NCI-H187 treated with DMSO at 0.1 percent for 48 hours (cell line): ENCODE measurements at regions not wholly inside any gene's neighbourhood (a gene's known extent, or its start where the extent isn't known, plus 50 kb on each side); places are given as distances from the start of the nearest gene placed in this dataset.
"Not testable (repeated sequence)": the region's sequence is repeated elsewhere in the genome, so short reads cannot be mapped to it uniquely, and the experiment has no call there.

ENCODE experiments used
- DNase-seq: peaks from one replicate; lab custom pipeline; 2025; lab: John Stamatoyannopoulos, UW

- DNase-seq = no peak
These were observed 1242.3 kb upstream of the WWC1 start for GRCh38 chr5:167049043-167049663.

- DNase-seq = no peak
These were observed 1241.5 kb upstream of the WWC1 start for GRCh38 chr5:167049771-167050567.

- no peak for DNase-seq
These were observed 1240.7 kb upstream of the WWC1 start for GRCh38 chr5:167050568-167051401.

- no peak for DNase-seq
These were observed 1240.1 kb upstream of the WWC1 start for GRCh38 chr5:167051402-167051768.

DNA sequence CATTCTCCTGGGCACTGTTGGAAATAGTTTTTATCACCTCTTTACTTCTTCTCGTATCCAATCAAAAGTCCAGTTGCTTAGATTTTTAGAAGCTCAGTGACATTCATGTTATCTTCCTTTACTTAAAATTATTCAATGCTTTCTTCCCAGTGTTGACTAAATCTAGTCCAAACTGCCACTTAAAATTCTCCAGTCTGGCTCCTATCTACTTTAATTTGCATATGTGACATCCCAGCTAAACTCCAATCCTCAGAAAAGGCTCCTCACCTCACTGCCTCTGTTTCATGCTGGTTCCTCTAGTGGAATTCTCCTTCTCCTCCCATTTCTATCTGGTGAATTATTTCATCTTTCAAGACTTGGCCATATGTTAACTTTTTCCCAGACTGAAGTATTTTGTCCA is 1238.7 kb upstream of the WWC1 start:
- no peak for DNase-seq

- no peak for DNase-seq
These were observed 1233.8 kb upstream of the WWC1 start for GRCh38 chr5:167057665-167058064.

GRCh38 chr5:167061695-167062094 is 1229.8 kb upstream of the WWC1 start:
- no peak for DNase-seq

GRCh38 chr5:167063116-167063515 is 1228.3 kb upstream of the WWC1 start:
- DNase-seq = no peak

DNA sequence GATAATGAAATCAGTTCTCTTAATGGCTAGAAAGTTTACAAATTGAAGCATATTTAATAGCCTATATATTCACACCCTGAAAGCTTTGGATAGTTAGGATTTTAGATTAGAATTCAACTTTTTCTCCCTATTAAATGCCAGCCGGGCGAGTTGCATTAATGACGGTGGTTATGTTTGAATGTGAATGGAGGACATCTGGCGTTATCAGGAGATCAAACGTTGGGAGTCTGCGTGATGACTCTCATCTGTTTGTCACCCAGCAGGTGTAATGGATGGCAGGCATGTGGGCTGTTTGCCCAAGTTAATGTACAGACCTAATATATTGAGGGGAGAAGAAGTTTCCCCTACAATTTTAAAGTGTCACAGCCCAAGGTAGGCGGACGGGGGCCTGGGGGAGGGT is 1227.7 kb upstream of the WWC1 start:
- DNase-seq = no peak

- no peak for DNase-seq
These were observed 1227.2 kb upstream of the WWC1 start for GRCh38 chr5:167064198-167064776.

- DNase-seq = no peak
These were observed 1225.7 kb upstream of the WWC1 start for GRCh38 chr5:167065794-167066193.

- DNase-seq = no peak
These were observed 1219.3 kb upstream of the WWC1 start for GRCh38 chr5:167071981-167072610.

DNA sequence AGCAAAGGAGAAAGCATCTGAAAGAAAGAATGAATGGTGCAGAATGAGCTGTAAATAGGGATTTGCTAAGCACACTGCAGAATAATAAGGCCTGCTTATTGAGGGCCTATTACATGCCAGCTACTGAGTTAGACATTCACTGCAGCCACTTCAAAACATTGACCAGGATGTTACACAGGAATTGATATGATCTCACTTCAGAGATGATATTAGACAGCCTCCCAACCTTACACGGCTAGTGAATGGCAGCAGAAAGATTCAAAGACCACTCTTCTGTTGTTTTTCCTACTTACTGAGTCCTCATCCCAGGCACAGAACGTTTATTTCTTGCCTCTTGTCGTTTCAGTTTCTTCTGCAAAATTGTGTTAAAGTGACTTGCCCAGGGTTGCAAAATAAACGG is 1209.9 kb upstream of the WWC1 start:
- DNase-seq = no peak

DNA sequence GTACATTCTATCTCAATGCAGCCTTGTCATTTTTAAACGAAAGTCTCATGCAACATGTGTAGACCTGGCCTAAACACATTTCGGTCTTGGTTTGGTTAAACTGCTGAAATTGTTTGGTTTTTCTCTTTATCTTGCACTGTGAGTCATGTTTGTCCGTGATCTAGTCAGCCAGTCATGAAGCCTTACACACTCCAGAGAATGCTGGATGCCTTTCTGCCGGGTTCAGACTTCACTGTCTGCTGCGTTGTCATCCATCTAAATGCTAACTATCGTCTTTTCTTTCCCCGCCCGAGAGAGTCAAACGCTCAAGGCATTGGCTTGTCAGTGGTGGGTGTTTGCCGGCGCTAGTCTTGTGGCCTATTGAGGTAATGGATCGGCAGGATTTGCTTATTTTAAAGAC is 1194.6 kb upstream of the WWC1 start:
- DNase-seq = no peak

- no peak for DNase-seq
These were observed 1187.1 kb upstream of the WWC1 start for GRCh38 chr5:167104351-167104750.

- no peak for DNase-seq
These were observed 1185.5 kb upstream of the WWC1 start for GRCh38 chr5:167105941-167106340.

DNA sequence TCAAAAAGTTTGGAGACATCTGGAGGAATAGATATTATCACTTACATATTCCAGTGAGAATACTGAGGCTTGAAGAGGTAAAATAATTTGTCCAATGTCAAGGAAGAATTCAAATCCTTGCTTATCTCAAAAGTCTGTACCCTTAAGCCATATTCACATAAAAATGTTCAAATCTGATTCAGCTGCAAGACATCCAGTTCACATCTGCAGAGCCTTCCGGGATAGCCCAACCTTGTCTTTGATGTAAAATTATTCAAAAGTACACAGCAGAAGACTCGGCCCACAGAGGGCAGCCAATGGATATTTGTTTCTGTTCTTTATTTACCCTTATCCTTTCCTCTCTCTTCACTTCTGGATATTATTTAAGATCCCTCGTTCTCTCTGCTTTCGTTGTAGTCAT is 1183.8 kb upstream of the WWC1 start:
- no peak for DNase-seq

DNA sequence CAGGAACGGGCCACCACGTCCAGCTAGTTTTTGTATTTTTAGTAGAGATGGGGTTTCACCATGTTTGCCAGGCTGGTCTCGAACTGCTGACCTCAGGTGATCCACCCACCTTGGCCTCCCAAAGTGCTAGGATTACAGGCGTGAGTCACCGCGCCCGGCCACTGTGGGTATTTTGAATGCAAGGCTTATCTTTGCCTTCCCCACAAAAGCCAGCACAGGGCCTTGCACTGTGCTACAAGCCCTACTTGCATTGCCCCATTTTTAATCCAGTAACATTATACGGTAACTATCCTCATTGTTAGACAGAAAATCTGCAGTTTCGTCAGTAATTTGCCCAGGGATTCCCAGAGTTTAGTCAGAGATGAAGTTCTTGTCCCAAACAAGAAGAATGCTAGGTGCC is 1183.2 kb upstream of the WWC1 start:
- DNase-seq = not testable (repeated sequence)

- DNase-seq = no peak
These were observed 1178.9 kb upstream of the WWC1 start for GRCh38 chr5:167112556-167112955.

- no peak for DNase-seq
These were observed 1169.2 kb upstream of the WWC1 start for GRCh38 chr5:167122267-167122666.

- DNase-seq = no peak
These were observed 1168.3 kb upstream of the WWC1 start for GRCh38 chr5:167123126-167123525.

GRCh38 chr5:167128581-167128980 is 1162.9 kb upstream of the WWC1 start:
- no peak for DNase-seq
